ENCODE measurements at regions not wholly inside any gene's neighbourhood (a gene's known extent, or its start where the extent isn't known, plus 50 kb on each side); places are given as distances from the start of the nearest gene placed in this dataset.

DNA sequence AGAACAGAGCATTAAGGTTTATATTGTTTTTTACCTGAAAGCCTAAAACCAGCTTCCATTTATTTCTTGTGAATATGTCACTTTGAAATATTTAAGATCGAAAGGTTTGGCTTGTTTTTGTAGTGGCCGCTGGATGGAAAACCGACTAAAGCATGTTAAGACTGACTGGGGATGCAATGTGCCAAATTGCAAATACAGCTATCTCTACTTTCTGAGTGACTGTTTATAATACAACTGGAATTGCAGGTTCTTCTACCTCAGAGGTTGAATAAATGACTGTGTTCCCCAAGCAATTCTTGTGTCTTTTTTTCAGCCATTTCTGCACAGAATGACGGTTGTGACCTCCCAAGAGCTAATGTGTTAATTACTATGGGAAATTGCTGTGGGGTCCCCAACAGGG lies 50.0 kb upstream of the TMTC4 start:
- TF ChIP-seq, protein P1, sequence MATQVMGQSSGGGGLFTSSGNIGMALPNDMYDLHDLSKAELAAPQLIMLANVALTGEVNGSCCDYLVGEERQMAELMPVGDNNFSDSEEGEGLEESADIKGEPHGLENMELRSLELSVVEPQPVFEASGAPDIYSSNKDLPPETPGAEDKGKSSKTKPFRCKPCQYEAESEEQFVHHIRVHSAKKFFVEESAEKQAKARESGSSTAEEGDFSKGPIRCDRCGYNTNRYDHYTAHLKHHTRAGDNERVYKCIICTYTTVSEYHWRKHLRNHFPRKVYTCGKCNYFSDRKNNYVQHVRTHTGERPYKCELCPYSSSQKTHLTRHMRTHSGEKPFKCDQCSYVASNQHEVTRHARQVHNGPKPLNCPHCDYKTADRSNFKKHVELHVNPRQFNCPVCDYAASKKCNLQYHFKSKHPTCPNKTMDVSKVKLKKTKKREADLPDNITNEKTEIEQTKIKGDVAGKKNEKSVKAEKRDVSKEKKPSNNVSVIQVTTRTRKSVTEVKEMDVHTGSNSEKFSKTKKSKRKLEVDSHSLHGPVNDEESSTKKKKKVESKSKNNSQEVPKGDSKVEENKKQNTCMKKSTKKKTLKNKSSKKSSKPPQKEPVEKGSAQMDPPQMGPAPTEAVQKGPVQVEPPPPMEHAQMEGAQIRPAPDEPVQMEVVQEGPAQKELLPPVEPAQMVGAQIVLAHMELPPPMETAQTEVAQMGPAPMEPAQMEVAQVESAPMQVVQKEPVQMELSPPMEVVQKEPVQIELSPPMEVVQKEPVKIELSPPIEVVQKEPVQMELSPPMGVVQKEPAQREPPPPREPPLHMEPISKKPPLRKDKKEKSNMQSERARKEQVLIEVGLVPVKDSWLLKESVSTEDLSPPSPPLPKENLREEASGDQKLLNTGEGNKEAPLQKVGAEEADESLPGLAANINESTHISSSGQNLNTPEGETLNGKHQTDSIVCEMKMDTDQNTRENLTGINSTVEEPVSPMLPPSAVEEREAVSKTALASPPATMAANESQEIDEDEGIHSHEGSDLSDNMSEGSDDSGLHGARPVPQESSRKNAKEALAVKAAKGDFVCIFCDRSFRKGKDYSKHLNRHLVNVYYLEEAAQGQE (IDR thresholded peaks at IDR 0.05; ENCODE audit: insufficient read depth in 1 of 2, low read depth in 2 of 2, low read length in 2 of 2), result no peak
- TF ChIP-seq SIN3A (IDR thresholded peaks at IDR 0.05; ENCODE audit: borderline replicate concordance, insufficient read depth, low read length) (no peak), POLR2AphosphoS5 (IDR thresholded peaks at IDR 0.05; ENCODE audit: low read depth, low read length) (no peak), TAF1 (IDR thresholded peaks at IDR 0.05; ENCODE audit: borderline replicate concordance, insufficient read depth, low read length) (no peak)

Data from PFSK-1 (cell line).